Activated naive CD4-positive, alpha-beta T cell treated with anti-CD3 and anti-CD28 coated beads, Interleukin-2, amount 50 U/mL, for 16 hours (primary cell): ENCODE measurements at regions not wholly inside any gene's neighbourhood (a gene's known extent, or its start where the extent isn't known, plus 50 kb on each side); places are given as distances from the start of the nearest gene placed in this dataset.
"Not testable (repeated sequence)": the region's sequence is repeated elsewhere in the genome, so short reads cannot be mapped to it uniquely, and the experiment has no call there.

Source experiments
- DNase-seq: peaks from one replicate; pipeline ENCODE4 v3.0.0-alpha.2; 2020

- not testable (repeated sequence) for DNase-seq
Observed at GRCh38 chr20:29883514-29884219, 1373.8 kb upstream of the DEFB115 start.

GRCh38 chr20:29884322-29884721, 1373.1 kb upstream of the DEFB115 start:
- not testable (repeated sequence) for DNase-seq

GRCh38 chr20:29885282-29886185, 1371.9 kb upstream of the DEFB115 start:
- not testable (repeated sequence) for DNase-seq

- not testable (repeated sequence) for DNase-seq
Observed at GRCh38 chr20:29891555-29891954, 1365.9 kb upstream of the DEFB115 start.
